PFSK-1 (cell line): ENCODE measurements at regions not wholly inside any gene's neighbourhood (a gene's known extent, or its start where the extent isn't known, plus 50 kb on each side); places are given as distances from the start of the nearest gene placed in this dataset.

Experiments
- FOXP2 ChIP-seq: optimal IDR thresholded peaks from 2 replicates; pipeline ENCODE3; 2011; ENCODE audit warnings: borderline replicate concordance, control low read depth, inconsistent platforms; ENCODE audit not compliant: insufficient read depth; ENCODE audit errors: extremely low read length, extremely low read depth
- POLR2AphosphoS5 ChIP-seq: IDR thresholded peaks from 2 replicates; pipeline ENCODE4 v1.6.1; 2012; ENCODE audit warnings: low read depth, mild to moderate bottlenecking, control low read depth, low read length, moderate library complexity
- SIN3A ChIP-seq: IDR thresholded peaks from 2 replicates; pipeline ENCODE4 v1.6.1; 2012; ENCODE audit warnings: mild to moderate bottlenecking, low read length, moderate library complexity, borderline replicate concordance; ENCODE audit not compliant: insufficient read depth
- TAF1 ChIP-seq: IDR thresholded peaks from 2 replicates; pipeline ENCODE4 v1.6.1; 2012; ENCODE audit warnings: low read length, control low read depth, borderline replicate concordance; ENCODE audit not compliant: insufficient read depth
- TF ChIP-seq, protein P1 (sequence below), 2 experiments: IDR thresholded peaks; 2 replicates each; pipeline versions ENCODE4 v1.6.1 to v1.8.0; 2011 to 2012; ENCODE audit warnings: low read depth in 2 of 2, low read length in 2 of 2, control low read depth in 1 of 2, inconsistent platforms in 1 of 2, mild to moderate bottlenecking in 1 of 2, moderate library complexity in 1 of 2; ENCODE audit not compliant: insufficient read depth in 1 of 2

DNA sequence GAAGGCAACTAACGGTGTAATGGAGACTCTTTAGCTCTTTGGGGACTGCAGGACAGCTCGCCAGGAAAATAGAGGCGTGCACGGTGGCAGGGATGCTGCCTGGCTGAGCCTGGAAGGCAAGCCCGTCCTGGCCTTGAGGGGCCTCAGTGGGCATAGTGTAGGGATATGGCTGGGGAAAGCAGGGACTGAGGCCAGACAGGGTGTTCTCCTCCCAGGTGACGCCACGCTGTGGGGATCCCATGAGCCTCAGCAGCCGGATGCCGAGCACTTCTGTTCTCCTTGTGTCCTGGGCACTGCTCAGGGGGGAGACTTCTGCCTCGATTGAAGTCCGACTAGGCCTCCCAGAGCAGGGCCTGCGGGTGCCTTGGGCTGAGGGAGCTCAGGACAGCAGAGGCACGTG, 89.2 kb downstream of the NPIPB11 start:
- no peak for TF ChIP-seq FOXP2
- TF ChIP-seq, protein P1, sequence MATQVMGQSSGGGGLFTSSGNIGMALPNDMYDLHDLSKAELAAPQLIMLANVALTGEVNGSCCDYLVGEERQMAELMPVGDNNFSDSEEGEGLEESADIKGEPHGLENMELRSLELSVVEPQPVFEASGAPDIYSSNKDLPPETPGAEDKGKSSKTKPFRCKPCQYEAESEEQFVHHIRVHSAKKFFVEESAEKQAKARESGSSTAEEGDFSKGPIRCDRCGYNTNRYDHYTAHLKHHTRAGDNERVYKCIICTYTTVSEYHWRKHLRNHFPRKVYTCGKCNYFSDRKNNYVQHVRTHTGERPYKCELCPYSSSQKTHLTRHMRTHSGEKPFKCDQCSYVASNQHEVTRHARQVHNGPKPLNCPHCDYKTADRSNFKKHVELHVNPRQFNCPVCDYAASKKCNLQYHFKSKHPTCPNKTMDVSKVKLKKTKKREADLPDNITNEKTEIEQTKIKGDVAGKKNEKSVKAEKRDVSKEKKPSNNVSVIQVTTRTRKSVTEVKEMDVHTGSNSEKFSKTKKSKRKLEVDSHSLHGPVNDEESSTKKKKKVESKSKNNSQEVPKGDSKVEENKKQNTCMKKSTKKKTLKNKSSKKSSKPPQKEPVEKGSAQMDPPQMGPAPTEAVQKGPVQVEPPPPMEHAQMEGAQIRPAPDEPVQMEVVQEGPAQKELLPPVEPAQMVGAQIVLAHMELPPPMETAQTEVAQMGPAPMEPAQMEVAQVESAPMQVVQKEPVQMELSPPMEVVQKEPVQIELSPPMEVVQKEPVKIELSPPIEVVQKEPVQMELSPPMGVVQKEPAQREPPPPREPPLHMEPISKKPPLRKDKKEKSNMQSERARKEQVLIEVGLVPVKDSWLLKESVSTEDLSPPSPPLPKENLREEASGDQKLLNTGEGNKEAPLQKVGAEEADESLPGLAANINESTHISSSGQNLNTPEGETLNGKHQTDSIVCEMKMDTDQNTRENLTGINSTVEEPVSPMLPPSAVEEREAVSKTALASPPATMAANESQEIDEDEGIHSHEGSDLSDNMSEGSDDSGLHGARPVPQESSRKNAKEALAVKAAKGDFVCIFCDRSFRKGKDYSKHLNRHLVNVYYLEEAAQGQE (IDR thresholded peaks at IDR 0.05; ENCODE audit: insufficient read depth in 1 of 2, low read depth in 2 of 2, low read length in 2 of 2) = no peak
- TF ChIP-seq SIN3A = no peak
- no peak for TF ChIP-seq POLR2AphosphoS5
- TF ChIP-seq TAF1 = no peak

DNA sequence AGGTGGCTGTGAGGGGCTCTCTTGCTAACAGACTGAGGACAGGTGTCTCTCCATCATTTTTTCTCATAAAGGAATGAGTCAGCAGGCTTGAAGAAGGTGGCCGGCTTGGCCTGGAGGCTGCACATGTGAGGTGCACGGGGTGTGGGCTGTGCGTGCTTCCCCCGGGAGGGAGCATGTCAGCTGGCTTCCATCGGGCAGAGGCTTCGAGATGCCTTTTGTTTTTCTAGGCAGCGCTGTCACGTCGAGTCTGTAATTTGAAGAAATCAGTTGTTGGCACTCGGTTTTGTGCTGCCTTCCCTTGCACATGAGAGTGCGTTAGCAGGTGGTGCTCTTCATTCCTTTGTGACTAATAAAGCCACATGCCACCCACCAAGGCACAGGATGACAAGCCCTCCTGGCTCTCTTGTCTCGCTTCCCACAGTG, 89.7 kb downstream of the NPIPB11 start:
- TF ChIP-seq, protein P1 (IDR thresholded peaks at IDR 0.05; ENCODE audit: insufficient read depth in 1 of 2, low read depth in 2 of 2, low read length in 2 of 2) = no peak
- TF ChIP-seq TAF1 (no peak), POLR2AphosphoS5 (no peak), FOXP2 (no peak), SIN3A (no peak)

DNA sequence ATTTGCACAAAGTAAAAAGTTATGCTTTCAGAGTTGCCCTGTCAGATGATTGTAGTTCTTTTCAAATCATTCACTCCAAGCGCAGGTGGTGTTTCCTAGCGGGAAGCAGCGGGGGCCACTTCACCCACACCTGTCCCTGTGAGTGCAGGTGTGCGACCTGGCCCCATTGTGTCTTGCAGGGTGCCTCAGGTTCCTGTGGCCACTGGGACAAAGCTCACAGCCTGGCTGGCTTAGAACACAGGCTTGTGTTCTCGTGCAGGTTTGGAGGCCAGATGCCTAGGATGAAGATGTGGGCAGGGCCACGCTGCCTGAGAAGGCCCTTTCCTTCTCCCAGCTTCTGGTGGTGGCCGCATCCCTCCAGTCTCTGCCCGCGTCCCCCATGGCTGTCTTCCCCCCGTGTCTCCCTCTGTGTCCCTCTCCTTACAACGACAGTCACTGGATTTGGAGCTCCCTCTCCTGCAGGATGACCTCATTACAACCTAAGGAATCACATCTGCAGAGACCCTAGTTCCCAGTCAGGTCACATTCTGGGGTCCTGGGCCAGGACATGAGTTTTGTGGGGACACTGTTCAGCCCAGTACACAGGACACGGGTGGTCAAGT, 90.5 kb downstream of the NPIPB11 start:
- TF ChIP-seq SIN3A (no peak), FOXP2 (no peak), TAF1 (no peak), POLR2AphosphoS5 (no peak)
- TF ChIP-seq, protein P1 (IDR thresholded peaks at IDR 0.05; ENCODE audit: insufficient read depth in 1 of 2, low read depth in 2 of 2, low read length in 2 of 2) = no peak

DNA sequence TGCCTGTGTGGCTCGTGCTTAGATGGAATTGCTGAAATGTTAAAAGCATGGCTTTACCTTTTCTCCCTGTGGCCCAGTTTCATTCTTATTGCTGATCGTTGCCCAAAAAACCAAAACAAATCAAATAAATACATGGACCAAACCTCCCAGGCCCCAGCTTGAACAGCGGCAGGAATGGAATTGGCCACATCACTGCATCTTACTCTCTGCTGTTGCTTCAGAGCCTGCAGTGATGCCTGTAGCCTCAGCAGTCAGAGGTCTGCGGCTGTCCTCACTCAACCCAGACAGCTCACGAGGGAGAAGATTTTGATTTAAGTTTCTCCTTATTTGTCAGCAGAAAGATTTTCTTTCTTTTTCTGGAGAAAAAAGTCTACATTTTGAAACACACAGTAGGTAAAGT, 91.5 kb downstream of the NPIPB11 start:
- TF ChIP-seq, protein P1 (IDR thresholded peaks at IDR 0.05; ENCODE audit: insufficient read depth in 1 of 2, low read depth in 2 of 2, low read length in 2 of 2) = no peak
- TF ChIP-seq FOXP2 = no peak
- no peak for TF ChIP-seq SIN3A
- TF ChIP-seq TAF1 = no peak
- no peak for TF ChIP-seq POLR2AphosphoS5

DNA sequence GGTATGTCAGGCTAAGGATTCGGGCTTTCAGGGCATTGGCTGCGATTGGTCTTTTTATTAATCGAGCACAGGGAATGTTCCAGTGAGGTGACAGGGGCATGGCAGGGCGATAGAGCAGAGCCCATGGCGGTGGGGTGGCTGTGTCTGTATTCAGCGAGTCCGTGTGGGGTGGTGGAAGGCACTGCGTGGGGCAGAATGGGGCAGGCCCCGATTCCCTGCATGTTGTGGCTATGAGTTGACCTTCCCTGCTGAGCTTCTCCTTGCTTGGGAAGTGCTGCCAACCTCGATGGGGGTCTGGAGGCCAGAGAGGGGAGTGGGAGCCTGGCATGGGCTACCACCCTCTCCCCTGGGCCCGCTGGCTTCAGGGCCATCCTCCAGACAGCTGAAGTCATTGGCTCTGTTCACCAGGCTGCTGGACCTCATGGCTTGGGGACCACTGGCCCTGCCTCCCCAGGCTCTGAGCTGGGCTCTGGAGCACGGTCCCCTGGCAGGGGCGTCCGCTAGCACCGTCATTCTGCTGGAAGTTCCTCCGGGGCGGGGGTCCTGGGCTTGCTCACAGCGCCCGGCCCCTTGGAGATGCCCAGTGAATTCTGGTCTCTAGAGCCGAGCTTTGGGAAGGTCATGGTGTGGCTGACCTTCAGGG, 92.1 kb downstream of the NPIPB11 start:
- no peak for TF ChIP-seq SIN3A
- no peak for TF ChIP-seq TAF1
- no peak for TF ChIP-seq FOXP2
- TF ChIP-seq, protein P1 (IDR thresholded peaks at IDR 0.05; ENCODE audit: insufficient read depth in 1 of 2, low read depth in 2 of 2, low read length in 2 of 2) = no peak
- TF ChIP-seq POLR2AphosphoS5 = no peak
